Activated naive CD4-positive, alpha-beta T cell treated with anti-CD3 and anti-CD28 coated beads for 36 hours (primary cell): ENCODE measurements at regions not wholly inside any gene's neighbourhood (a gene's known extent, or its start where the extent isn't known, plus 50 kb on each side); places are given as distances from the start of the nearest gene placed in this dataset.

Experiments
- CTCF ChIA-PET: fragments of 350-600 bp; sonication (Branson Sonifier 250); formaldehyde crosslinking; loops from one replicate; lab custom pipeline; 2021; ENCODE audit warnings: antibody characterized with exemption; lab: Charles Lee
- DNase-seq: peaks from one replicate; pipeline ENCODE4 v3.0.0-alpha.2; 2020
- H3K27ac Mint-ChIP-seq: one replicate; pipeline ENCODE4 v1.8.0; 2021; ENCODE audit warnings: mild to moderate bottlenecking, mixed read lengths
- H3K27me3 Mint-ChIP-seq: one replicate; pipeline ENCODE4 v1.8.0; 2021; ENCODE audit warnings: low read depth, mixed read lengths
- H3K36me3 Mint-ChIP-seq: one replicate; pipeline ENCODE4 v1.8.0; 2021; ENCODE audit warnings: low read depth, mixed read lengths
- H3K4me1 Mint-ChIP-seq: one replicate; pipeline ENCODE4 v1.8.0; 2021; ENCODE audit warnings: low read depth, mixed read lengths
- H3K4me3 Mint-ChIP-seq: one replicate; pipeline ENCODE4 v1.8.0; 2021; ENCODE audit warnings: mild to moderate bottlenecking, moderate library complexity, mixed read lengths
- H3K9me3 Mint-ChIP-seq: one replicate; pipeline ENCODE4 v1.8.0; 2021; ENCODE audit warnings: mixed read lengths
- intact Hi-C: fragments of 100-400 bp; cut with micrococcal nuclease; formaldehyde crosslinking; loops from one replicate; pipeline ENCODE4 v1.15.1; 2023

DNA sequence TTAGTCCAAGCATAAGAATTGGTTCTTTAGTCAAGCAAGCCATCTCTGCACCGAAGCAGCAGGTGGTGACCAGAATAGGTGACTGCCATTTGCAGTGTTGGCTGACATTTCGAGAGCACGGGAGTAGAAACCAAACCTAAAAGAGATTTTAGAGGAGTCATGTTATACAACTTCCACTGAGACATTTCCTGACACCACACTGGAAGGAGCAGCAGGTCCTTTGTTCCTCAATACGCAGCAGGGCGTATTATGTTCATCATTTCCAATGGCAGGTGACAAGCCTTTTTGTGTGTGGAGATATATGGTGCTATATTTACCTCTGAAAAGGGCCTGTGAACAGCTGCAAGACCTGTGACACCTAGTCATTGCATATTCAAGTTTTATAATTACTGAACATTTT, 418.8 kb upstream of the NETO1 start:
- H3K27me3 Mint-ChIP-seq, result no peaks in the 10 kb centered on the region
- no peak overlapping the region for H3K27ac Mint-ChIP-seq
- no peak for DNase-seq
- CTCF ChIA-PET, result no interaction called here
- H3K4me1 Mint-ChIP-seq, result no peaks in the 10 kb centered on the region
- H3K9me3 Mint-ChIP-seq, result peaks cover 1% of the 10 kb centered on the region
- no peak overlapping the region for H3K4me3 Mint-ChIP-seq
- H3K36me3 Mint-ChIP-seq, result no peaks in the 10 kb centered on the region
- intact Hi-C loops, result no loop called here

DNA sequence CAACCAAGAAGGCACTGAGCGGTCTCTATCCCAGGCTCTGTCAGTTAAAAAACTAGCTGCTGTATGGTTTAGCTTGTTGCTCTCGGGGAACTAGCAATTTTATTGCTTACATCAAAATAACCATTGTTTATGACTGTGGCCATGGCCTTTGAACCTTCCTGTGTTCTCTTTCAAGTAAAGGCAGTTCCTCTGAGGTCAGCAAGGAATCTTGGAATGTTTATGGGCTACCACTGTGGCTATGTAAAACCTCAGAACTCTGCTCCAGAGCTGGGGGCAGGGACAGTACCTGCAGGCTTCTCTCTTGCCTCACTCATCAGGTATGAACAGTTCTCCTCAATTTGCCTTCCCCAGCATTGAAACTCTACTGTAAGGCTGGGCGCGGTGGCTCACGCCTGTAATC, 416.0 kb upstream of the NETO1 start:
- intact Hi-C loops, result no loop called here
- Mint-ChIP-seq H3K9me3 (peaks cover 1% of the 10 kb centered on the region), H3K4me3 (no peak overlapping the region), H3K27ac (no peak overlapping the region), H3K4me1 (no peaks in the 10 kb centered on the region), H3K36me3 (no peaks in the 10 kb centered on the region), H3K27me3 (no peaks in the 10 kb centered on the region)
- CTCF ChIA-PET, result interaction anchor here (1.3 kb wide), 1 partner anchor 25 kb away, joined by 3 read pairs; no protein-coding TSS in a partner anchor
- DNase-seq, result no peak

DNA sequence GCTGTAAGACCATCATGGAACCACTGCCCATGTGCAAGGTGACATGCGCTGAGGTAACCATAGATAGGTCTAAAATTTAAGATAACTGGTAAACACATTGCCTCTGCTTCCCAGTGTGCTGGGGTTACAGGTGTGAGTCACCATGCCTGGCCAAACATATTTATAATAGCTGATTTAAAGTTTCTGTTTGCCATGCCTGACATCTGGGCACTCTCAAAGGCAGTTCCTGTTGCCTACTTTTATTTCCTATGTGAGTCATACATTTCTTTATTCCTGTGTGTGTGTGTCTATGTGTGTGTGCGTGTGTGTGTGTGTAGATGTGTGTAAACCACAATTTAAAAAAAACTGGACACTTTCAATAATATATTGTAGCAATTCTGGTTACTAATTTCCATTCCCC, 415.2 kb upstream of the NETO1 start:
- no peaks in the 10 kb centered on the region for H3K4me1 Mint-ChIP-seq
- H3K27me3 Mint-ChIP-seq, result no peaks in the 10 kb centered on the region
- no peak overlapping the region for H3K4me3 Mint-ChIP-seq
- H3K27ac Mint-ChIP-seq, result no peak overlapping the region
- H3K36me3 Mint-ChIP-seq, result no peaks in the 10 kb centered on the region
- peaks cover 1% of the 10 kb centered on the region for H3K9me3 Mint-ChIP-seq
- no peak for DNase-seq
- intact Hi-C loops, result no loop called here
- CTCF ChIA-PET, result no interaction called here

DNA sequence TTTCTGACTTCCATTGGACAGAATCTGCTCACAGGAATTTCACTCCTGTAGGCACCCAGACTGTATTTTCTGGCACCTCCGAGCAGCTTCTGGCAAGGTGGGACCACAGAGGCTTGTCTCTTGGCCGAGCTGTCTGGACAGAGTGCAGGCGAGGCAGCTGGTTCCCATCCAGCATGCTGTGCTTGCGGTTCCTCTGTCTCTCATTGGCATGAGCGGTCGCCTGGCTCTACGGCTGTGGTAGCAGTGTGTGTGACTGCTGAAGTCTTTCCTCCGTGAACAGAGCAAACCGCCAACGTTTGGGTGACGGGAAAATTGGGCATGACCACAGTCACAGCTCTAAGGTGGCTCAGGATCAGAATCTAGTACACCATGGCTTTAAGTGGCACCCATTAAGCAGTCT, 411.7 kb upstream of the NETO1 start:
- Mint-ChIP-seq H3K9me3 (no peaks in the 10 kb centered on the region), H3K27me3 (no peaks in the 10 kb centered on the region), H3K4me3 (no peak overlapping the region), H3K27ac (no peak overlapping the region), H3K36me3 (no peaks in the 10 kb centered on the region), H3K4me1 (no peaks in the 10 kb centered on the region)
- intact Hi-C loops, result no loop called here
- CTCF ChIA-PET, result no interaction called here
- no peak for DNase-seq

DNA sequence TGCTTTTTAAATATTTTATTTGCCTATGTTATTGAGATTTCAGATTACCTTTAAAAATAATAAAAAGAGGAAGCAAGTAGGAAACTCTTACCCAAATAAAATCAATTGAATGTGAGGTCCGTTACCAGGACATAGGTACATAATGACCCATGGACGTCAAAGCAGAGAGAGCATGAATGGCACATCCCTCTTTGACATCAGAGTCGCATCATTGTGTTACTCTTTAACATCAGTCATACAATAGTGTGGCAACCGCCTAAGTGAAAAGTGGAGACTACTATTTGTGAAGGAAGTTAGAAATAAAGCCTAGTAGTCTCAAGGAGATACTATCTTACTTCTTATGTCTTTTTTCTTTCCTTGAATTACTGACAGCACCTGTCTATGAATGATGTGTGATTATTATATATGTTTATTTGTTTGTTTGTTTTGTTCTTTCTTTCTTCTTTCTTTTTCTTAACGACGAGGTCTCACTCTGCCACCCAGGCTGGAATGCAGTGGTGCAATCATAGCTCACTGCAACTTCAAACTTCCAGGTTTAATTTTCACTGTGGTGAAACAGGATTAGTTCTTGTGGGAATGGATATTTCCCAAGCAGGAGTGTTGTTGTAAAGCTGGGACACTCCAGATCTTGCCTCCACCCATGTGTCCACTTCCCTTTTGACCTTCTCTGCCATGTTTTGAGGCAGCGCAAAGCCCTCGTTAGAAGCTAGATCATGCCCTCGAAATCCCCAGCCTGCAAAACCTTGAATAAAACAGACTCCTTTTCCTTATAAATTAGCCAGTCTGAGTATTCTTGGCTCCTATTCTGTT, 407.2 kb upstream of the NETO1 start:
- intact Hi-C loops, result no loop called here
- no peak overlapping the region for H3K4me3 Mint-ChIP-seq
- H3K36me3 Mint-ChIP-seq, result no peaks in the 10 kb centered on the region
- H3K4me1 Mint-ChIP-seq, result no peaks in the 10 kb centered on the region
- no peak for DNase-seq
- H3K27me3 Mint-ChIP-seq, result no peaks in the 10 kb centered on the region
- H3K9me3 Mint-ChIP-seq, result peaks cover 2% of the 10 kb centered on the region
- CTCF ChIA-PET, result no interaction called here
- no peak overlapping the region for H3K27ac Mint-ChIP-seq

DNA sequence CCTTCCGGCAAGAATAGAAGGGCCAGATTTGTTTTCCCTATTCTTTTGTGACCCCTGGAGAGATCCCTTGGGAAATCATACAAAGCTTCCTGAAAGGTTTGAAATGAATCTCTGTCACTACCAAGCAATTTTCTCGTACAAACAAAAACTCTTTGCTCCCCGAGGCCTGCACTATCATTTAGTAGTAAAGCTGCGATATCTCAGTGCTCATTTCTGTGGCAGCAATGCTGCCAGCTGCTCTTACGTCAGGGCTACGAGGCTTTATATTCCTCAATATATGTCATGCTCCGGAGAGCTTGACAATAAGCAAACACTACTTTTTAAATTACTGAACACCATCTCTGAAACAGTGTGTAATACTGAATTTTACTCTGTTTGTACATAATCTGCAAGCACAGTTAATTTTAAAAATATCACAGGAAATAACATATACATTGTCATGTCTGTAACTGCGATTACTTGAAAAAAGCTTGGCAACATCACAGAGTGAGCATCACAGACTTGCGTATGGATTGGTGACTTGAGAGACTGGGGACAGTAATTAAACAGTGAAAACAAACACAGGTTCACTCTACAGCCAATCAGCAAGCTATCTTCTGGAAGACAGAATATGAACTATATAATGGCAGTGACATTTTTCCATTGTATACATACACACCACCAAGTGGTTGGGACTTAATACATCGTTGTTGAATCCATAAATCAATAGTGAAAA, 403.3 kb upstream of the NETO1 start:
- H3K27ac Mint-ChIP-seq, result no peak overlapping the region
- H3K9me3 Mint-ChIP-seq, result peaks cover 2% of the 10 kb centered on the region
- intact Hi-C loops, result no loop called here
- no peaks in the 10 kb centered on the region for H3K4me1 Mint-ChIP-seq
- CTCF ChIA-PET, result interaction anchor here (0.6 kb wide), 1 partner anchor 183 kb away, joined by 4 read pairs; no protein-coding TSS in a partner anchor
- DNase-seq, result no peak
- no peaks in the 10 kb centered on the region for H3K27me3 Mint-ChIP-seq
- H3K4me3 Mint-ChIP-seq, result no peak overlapping the region
- H3K36me3 Mint-ChIP-seq, result no peaks in the 10 kb centered on the region

DNA sequence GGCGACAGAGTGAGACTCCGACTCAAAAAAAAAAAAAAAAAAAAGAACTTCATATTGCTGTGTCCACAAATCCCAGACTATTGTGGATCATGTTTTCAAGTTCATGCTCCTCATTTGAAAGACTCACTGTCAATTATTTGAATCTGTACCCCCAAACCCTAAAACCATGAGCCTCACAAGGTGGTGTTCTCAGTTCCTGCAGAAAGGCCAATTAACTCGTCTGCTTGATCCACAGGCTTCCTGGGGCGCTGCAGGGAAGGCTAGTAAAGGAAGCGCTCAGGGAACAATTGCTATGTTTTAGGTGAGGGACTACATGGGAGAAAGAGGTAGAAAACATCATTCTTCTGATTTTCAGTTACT, 396.8 kb upstream of the NETO1 start:
- no peak for DNase-seq
- CTCF ChIA-PET, result no interaction called here
- intact Hi-C loops, result no loop called here
- no peak overlapping the region for H3K4me3 Mint-ChIP-seq
- no peak overlapping the region for H3K27ac Mint-ChIP-seq
- H3K36me3 Mint-ChIP-seq, result no peaks in the 10 kb centered on the region
- H3K27me3 Mint-ChIP-seq, result no peaks in the 10 kb centered on the region
- H3K9me3 Mint-ChIP-seq, result no peaks in the 10 kb centered on the region
- H3K4me1 Mint-ChIP-seq, result no peaks in the 10 kb centered on the region

DNA sequence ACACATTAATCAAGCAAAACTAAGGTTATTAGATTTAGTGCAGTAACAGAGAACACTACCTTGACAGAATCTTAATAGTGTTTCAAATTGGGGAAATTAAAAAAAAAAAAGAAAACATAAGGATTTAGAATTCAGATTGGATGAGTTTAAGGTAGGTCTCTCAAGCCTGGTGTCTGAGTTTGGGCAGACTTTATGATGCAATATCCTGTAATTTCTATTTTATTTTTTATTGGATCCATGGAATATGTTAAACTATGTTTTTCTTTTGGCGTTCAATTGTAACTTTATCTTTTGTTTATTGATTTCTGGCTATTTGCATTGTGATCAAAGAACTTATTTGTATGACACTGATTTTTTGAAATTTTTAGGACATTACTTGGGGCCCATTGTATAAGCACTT, 394.1 kb upstream of the NETO1 start:
- Mint-ChIP-seq H3K4me3 (no peak overlapping the region), H3K9me3 (no peaks in the 10 kb centered on the region), H3K27me3 (no peaks in the 10 kb centered on the region), H3K4me1 (no peaks in the 10 kb centered on the region), H3K27ac (no peak overlapping the region), H3K36me3 (no peaks in the 10 kb centered on the region)
- CTCF ChIA-PET, result no interaction called here
- intact Hi-C loops, result no loop called here
- no peak for DNase-seq

DNA sequence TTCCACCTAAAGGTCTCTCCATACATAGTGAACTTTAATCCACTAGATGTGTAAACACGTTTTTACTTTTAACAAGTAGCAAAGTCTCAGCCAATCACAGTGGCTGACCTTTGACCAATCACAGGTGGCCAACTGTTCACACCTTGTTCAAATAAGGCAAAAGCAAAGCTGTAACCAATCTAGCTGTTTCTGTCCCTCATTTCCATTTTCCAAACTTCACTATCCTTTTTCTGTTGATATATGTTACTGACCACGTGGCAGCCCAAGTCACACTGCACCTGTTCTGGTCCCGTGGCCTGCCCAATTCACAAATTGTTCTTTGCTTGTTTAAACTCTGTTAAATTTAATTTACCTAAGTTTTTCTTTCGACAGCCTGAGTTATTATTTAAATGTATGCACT, 393.5 kb upstream of the NETO1 start:
- H3K4me1 Mint-ChIP-seq, result no peaks in the 10 kb centered on the region
- no peaks in the 10 kb centered on the region for H3K9me3 Mint-ChIP-seq
- H3K27ac Mint-ChIP-seq, result no peak overlapping the region
- no peaks in the 10 kb centered on the region for H3K27me3 Mint-ChIP-seq
- intact Hi-C loops, result no loop called here
- no peak overlapping the region for H3K4me3 Mint-ChIP-seq
- H3K36me3 Mint-ChIP-seq, result no peaks in the 10 kb centered on the region
- DNase-seq, result no peak
- CTCF ChIA-PET, result no interaction called here

DNA sequence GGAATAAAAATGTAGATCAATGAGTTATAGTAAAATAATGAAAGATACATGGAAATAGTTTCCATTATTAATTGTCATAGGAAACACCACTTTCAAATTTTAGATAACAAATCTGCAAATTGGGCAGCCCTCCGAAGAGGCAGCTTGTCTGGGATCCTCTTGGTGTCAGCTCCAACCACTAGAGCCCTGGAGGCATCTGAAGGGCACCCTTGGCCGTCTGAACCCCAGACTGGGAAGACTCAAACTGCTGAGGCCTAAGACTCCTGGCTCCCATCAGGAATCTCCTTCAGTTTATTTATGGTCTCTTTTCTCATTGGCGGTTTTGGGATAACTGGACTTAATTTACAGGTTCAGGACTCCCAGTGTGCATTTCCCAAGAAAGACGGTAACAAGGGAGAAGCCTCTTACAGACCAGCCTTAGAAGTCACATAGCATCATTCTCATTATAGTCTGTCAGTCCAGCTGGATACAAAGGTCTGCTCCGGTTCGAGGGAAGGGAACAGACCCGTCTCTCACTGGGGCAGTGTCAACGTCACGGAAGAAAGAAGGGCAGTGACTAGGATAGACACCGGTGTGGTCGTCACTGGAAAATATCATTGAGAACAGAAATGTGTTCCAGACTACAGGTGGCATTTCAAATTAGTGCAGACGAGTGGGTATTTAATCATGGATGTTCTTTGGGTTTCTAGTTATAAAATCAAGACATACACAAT, 390.7 kb upstream of the NETO1 start:
- Mint-ChIP-seq H3K27me3 (no peaks in the 10 kb centered on the region), H3K4me1 (no peaks in the 10 kb centered on the region), H3K4me3 (no peak overlapping the region), H3K36me3 (no peaks in the 10 kb centered on the region), H3K9me3 (no peaks in the 10 kb centered on the region), H3K27ac (no peak overlapping the region)
- no peak for DNase-seq
- intact Hi-C loops, result no loop called here
- CTCF ChIA-PET, result no interaction called here

DNA sequence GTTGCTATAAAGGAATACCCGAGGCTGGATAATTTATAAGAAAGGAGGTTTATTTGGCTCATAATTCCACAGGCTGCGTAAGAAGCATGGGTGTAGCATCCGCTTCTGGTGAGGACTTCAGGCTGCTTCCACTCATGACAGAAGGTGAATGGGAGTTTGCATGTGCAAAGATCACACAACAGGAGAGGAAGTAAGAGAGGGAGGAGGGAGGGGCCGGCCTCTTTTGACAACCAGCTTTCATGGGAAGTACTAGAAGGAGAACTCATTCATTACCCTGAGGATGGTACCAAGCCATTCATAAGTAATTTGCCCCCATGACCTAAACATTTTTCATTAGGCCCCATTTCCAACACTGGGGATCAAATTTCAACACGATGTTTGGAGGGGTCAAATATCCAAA, 386.8 kb upstream of the NETO1 start:
- H3K27me3 Mint-ChIP-seq, result no peaks in the 10 kb centered on the region
- CTCF ChIA-PET, result no interaction called here
- H3K27ac Mint-ChIP-seq, result no peak overlapping the region
- H3K9me3 Mint-ChIP-seq, result peaks cover 3% of the 10 kb centered on the region
- no peaks in the 10 kb centered on the region for H3K4me1 Mint-ChIP-seq
- DNase-seq, result no peak
- no peak overlapping the region for H3K4me3 Mint-ChIP-seq
- H3K36me3 Mint-ChIP-seq, result no peaks in the 10 kb centered on the region
- intact Hi-C loops, result no loop called here

DNA sequence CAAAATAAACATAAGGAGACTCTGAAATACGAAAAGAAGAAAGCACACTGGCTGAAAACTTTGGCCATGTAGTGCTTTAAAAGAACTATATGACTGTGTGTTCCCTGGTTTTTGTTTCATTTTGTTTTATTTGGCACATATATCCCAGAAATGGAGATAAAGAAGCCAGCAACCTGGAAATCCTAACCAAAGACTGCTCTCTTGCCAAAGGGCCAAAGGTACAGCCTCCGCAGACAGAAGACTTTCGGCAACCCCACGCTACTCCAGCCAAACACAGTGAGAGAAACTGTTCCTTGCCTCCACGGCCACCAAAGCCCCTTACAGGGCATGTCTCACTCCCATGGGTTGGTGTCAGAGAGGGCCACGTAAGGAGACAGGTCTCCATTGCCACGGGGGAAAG, 381.2 kb upstream of the NETO1 start:
- no peak for DNase-seq
- Mint-ChIP-seq H3K27me3 (no peaks in the 10 kb centered on the region), H3K9me3 (peaks cover 5% of the 10 kb centered on the region), H3K36me3 (no peaks in the 10 kb centered on the region), H3K27ac (no peak overlapping the region), H3K4me3 (no peak overlapping the region), H3K4me1 (no peaks in the 10 kb centered on the region)
- CTCF ChIA-PET, result no interaction called here
- intact Hi-C loops, result no loop called here

DNA sequence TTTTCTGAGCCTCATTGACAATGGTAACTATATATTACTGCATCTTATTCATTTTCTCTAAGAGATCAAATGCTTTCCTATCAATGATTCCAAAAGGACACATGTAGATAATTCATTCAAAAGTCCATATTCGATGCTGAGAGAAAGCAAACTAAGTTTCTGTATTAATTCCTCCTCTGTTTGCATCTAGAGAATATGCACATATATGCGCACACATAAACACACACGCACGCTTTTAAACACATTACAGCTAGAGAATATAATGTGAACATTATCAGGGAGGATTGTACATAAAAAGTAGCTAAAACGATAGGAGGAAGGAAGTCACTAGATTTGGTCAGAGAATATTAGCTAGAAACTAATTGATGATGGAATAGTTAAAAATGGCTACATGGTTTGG, 379.0 kb upstream of the NETO1 start:
- Mint-ChIP-seq H3K27me3 (no peaks in the 10 kb centered on the region), H3K36me3 (no peaks in the 10 kb centered on the region), H3K9me3 (peaks cover 3% of the 10 kb centered on the region), H3K4me3 (no peak overlapping the region), H3K4me1 (no peaks in the 10 kb centered on the region), H3K27ac (no peak overlapping the region)
- CTCF ChIA-PET, result no interaction called here
- DNase-seq, result no peak
- intact Hi-C loops, result no loop called here
